ENCODE measurements at regions not wholly inside any gene's neighbourhood (a gene's known extent, or its start where the extent isn't known, plus 50 kb on each side); places are given as distances from the start of the nearest gene placed in this dataset.

DNA sequence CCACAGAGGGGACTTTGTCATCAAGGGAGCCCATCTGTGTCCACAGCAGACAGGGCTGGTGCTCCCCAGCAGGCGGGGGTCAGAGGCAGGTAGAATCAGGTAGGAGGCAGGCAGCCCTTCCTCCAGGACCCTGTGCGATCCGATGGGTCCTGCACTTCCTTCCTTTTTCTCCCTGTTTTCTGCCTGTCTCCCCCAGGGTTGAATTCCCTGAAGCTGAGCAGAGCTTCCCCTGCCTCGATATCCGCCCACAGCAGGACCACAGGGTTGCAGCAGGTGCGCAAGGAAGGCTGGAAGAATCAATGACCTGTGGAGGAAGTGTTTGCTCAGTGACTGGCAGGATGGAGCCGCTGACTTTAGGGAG is 69.2 kb downstream of the MRPL36 start:
- no peak overlapping the region for H3K9ac ChIP-seq
- H3K27me3 ChIP-seq (replicated peaks; ENCODE audit: insufficient read depth): no peaks in the 10 kb centered on the region; the same call in 1 of the 2 replicates
- 60% methylated on average over 6 to 7 of the region's 7 CpGs for WGBS, 2 experiments (ENCODE audit: low coverage in 1 of 2, low lambda C conversion rate in 2 of 2, missing lambda C conversion rate in 2 of 2)
- no peaks in the 10 kb centered on the region for H4K20me1 ChIP-seq (ENCODE audit: insufficient read depth)
- in situ Hi-C loops (cut with MboI): no loop called here
- DNase-seq: no peak
- H3K9me3 ChIP-seq (ENCODE audit: low read depth): no peaks in the 10 kb centered on the region
- H3K9me2 ChIP-seq (ENCODE audit: insufficient read depth): no peaks in the 10 kb centered on the region
- H3K4me3 ChIP-seq: no peak overlapping the region
- TF ChIP-seq EZH2 (IDR thresholded peaks at IDR 0.05; ENCODE audit: insufficient read depth, poor library complexity, severe bottlenecking) (no peak), EZH2phosphoT487 (IDR thresholded peaks at IDR 0.05; ENCODE audit: insufficient read depth, low read depth) (no peak)
- H3K36me3 ChIP-seq (ENCODE audit: low read depth): no peaks in the 10 kb centered on the region
- no peaks in the 10 kb centered on the region for H3K79me2 ChIP-seq (ENCODE audit: insufficient read depth)
- H3K4me2 ChIP-seq (ENCODE audit: unreplicated experiment): no peak overlapping the region
- no peak overlapping the region for H2AFZ ChIP-seq
- H3F3A ChIP-seq (ENCODE audit: insufficient read depth): no peaks in the 10 kb centered on the region
- H3K4me1 ChIP-seq (ENCODE audit: insufficient read depth): no peaks in the 10 kb centered on the region
- no peak overlapping the region for H3K27ac ChIP-seq

DNA sequence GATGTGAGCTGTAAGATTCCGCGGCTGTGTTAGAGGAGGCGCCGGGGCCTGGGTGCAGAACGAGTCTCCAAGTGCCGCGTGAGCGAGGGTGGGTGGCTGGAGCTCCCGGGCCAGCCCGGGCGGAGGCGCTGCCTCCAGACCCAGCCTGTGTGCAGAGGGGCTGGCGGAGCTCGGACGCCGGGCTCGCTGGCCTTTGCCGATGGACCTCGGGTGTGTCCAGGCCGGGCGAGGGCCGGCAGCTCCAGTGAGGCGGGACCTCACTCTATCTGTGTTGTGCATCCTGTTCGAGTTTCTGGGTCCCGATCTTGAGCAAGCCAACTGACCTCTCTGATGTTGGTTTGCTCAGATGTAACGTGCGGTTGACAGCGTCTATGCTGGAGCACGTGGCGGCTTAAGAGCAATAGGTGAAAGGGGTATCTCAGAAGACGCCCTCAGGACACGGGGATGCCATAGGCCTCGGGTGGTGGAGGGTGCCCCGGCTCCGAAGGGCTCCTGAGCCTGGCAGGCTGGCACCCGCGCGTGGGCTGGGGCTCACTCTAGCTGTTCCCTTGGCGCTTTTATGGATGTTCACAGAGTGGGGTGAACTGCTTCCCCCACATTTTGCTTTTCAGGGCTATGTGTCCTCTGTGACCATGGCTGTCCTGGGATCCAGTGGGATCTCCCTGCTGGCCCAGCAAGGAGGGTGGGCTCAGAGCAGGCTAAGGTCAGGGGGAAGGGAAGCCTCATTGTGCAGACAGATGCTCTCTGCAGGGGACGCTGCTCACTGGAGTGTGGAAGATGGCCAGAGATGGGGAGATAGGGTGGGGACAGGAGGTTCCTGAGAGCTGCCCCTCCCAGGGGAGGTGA is 69.8 kb downstream of the MRPL36 start:
- Histone ChIP-seq H3K79me2 (ENCODE audit: insufficient read depth) (no peaks in the 10 kb centered on the region), H3K4me1 (ENCODE audit: insufficient read depth) (no peaks in the 10 kb centered on the region), H3K9me2 (ENCODE audit: insufficient read depth) (no peaks in the 10 kb centered on the region), H3K4me3 (no peak overlapping the region), H3K9me3 (ENCODE audit: low read depth) (no peaks in the 10 kb centered on the region), H3K27ac (no peak overlapping the region), H3K27me3 (replicated peaks; ENCODE audit: insufficient read depth) (no peaks in the 10 kb centered on the region; the same call in 1 of the 2 replicates), H2AFZ (no peak overlapping the region), H3K4me2 (ENCODE audit: unreplicated experiment) (no peak overlapping the region), H3K36me3 (ENCODE audit: low read depth) (no peaks in the 10 kb centered on the region), H4K20me1 (ENCODE audit: insufficient read depth) (no peaks in the 10 kb centered on the region), H3K9ac (no peak overlapping the region), H3F3A (ENCODE audit: insufficient read depth) (no peaks in the 10 kb centered on the region)
- 71 to 73% methylated on average over 37 to 40 of the region's 40 CpGs for WGBS, 2 experiments (ENCODE audit: low coverage in 1 of 2, low lambda C conversion rate in 2 of 2, missing lambda C conversion rate in 2 of 2)
- DNase-seq: no peak
- in situ Hi-C loops (cut with MboI): no loop called here
- TF ChIP-seq EZH2 (IDR thresholded peaks at IDR 0.05; ENCODE audit: insufficient read depth, poor library complexity, severe bottlenecking) (no peak), EZH2phosphoT487 (IDR thresholded peaks at IDR 0.05; ENCODE audit: insufficient read depth, low read depth) (no peak)

DNA sequence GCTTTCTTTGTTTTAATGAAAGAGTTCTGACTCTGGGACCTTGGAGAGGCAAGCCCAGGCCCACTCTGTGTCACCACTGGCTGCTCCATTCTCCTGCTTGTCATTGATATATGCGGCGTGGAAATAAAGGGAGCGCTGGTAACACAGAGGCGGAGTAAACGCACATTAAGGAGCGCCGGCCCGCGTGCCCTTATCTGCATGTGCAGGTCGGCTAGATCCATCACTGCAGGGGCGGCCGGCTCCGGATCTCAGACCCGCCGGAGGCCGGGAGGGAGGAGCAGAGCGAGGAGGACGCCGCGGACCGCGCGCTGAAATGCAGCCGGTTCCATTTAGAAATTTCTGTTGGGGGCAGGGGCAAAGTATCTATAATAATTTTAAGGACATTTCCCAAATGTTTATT is 70.8 kb downstream of the MRPL36 start:
- Histone ChIP-seq H3K4me1 (ENCODE audit: insufficient read depth) (no peaks in the 10 kb centered on the region), H3K4me2 (ENCODE audit: unreplicated experiment) (no peak overlapping the region), H2AFZ (no peak overlapping the region), H3K36me3 (ENCODE audit: low read depth) (no peaks in the 10 kb centered on the region), H3K79me2 (ENCODE audit: insufficient read depth) (no peaks in the 10 kb centered on the region), H3K27me3 (replicated peaks; ENCODE audit: insufficient read depth) (no peaks in the 10 kb centered on the region; the same call in 1 of the 2 replicates), H3K4me3 (no peak overlapping the region), H3K9me2 (ENCODE audit: insufficient read depth) (no peaks in the 10 kb centered on the region), H4K20me1 (ENCODE audit: insufficient read depth) (no peaks in the 10 kb centered on the region), H3K9me3 (ENCODE audit: low read depth) (no peaks in the 10 kb centered on the region), H3K9ac (no peak overlapping the region), H3K27ac (no peak overlapping the region), H3F3A (ENCODE audit: insufficient read depth) (no peaks in the 10 kb centered on the region)
- in situ Hi-C loops (cut with MboI): no loop called here
- no peak for TF ChIP-seq EZH2 (IDR thresholded peaks at IDR 0.05; ENCODE audit: insufficient read depth, poor library complexity, severe bottlenecking)
- TF ChIP-seq EZH2phosphoT487 (IDR thresholded peaks at IDR 0.05; ENCODE audit: insufficient read depth, low read depth): no peak
- no peak for DNase-seq
- 76 to 77% methylated on average over 21 to 24 of the region's 24 CpGs for WGBS, 2 experiments (ENCODE audit: low coverage in 1 of 2, low lambda C conversion rate in 2 of 2, missing lambda C conversion rate in 2 of 2)

DNA sequence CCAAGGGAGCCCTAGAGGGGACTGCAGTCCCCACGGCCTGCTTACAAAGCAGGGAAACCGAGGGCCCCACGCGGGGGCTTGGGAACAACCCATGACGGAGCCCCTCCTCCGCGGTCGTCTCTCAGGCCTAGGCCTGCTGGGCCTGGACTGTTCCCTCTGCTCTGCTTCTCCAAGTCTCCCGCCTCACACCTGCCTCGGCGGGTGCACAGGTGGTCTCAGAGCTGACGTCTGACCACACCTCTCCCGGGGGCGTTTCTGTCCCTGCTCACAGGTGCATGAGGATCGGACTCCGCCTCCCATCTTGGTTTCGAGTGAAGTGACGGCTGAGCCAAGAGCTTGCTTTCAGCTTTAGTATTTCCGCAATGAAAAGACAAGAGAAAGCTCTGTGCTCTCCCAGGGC is 72.1 kb downstream of the MRPL36 start:
- no peak overlapping the region for H3K4me2 ChIP-seq (ENCODE audit: unreplicated experiment)
- 36 to 53% methylated on average over 14 to 19 of the region's 19 CpGs for WGBS, 2 experiments (ENCODE audit: low coverage in 1 of 2, low lambda C conversion rate in 2 of 2, missing lambda C conversion rate in 2 of 2)

More for the DNA sequence above, 72.1 kb downstream of the MRPL36 start:
- no peak for DNase-seq
- H3K4me3 ChIP-seq: no peak overlapping the region
- in situ Hi-C loops (cut with MboI): no loop called here
- H3K27me3 ChIP-seq (replicated peaks; ENCODE audit: insufficient read depth): no peaks in the 10 kb centered on the region; the same call in 1 of the 2 replicates
- no peak overlapping the region for H3K9ac ChIP-seq
- H3K9me3 ChIP-seq (ENCODE audit: low read depth): no peaks in the 10 kb centered on the region
- H3K9me2 ChIP-seq (ENCODE audit: insufficient read depth): no peaks in the 10 kb centered on the region
- H4K20me1 ChIP-seq (ENCODE audit: insufficient read depth): no peaks in the 10 kb centered on the region
- H3K27ac ChIP-seq: no peak overlapping the region
- TF ChIP-seq EZH2 (IDR thresholded peaks at IDR 0.05; ENCODE audit: insufficient read depth, poor library complexity, severe bottlenecking): no peak
- TF ChIP-seq EZH2phosphoT487 (IDR thresholded peaks at IDR 0.05; ENCODE audit: insufficient read depth, low read depth): no peak
- no peaks in the 10 kb centered on the region for H3K79me2 ChIP-seq (ENCODE audit: insufficient read depth)
- no peaks in the 10 kb centered on the region for H3K4me1 ChIP-seq (ENCODE audit: insufficient read depth)
- no peaks in the 10 kb centered on the region for H3K36me3 ChIP-seq (ENCODE audit: low read depth)
- H3F3A ChIP-seq (ENCODE audit: insufficient read depth): no peaks in the 10 kb centered on the region
- H2AFZ ChIP-seq: no peak overlapping the region

Measured in GM23248 (cell line).